Osteoblast (primary cell): ENCODE measurements at regions not wholly inside any gene's neighbourhood (a gene's known extent, or its start where the extent isn't known, plus 50 kb on each side); places are given as distances from the start of the nearest gene placed in this dataset.

Source experiments
- DNase-seq: peaks from one replicate; pipeline ENCODE4 v3.0.0; 2011; ENCODE audit warnings: low spot score, mixed read lengths; ENCODE audit not compliant: insufficient read length; ENCODE audit errors: missing footprints
- H2AFZ ChIP-seq: 2 replicates; pipeline ENCODE4 v1.6.0; 2011; ENCODE audit warnings: mild to moderate bottlenecking, low read length
- H3K27ac ChIP-seq: 2 replicates; pipeline ENCODE4 v1.5.1; 2011; ENCODE audit warnings: mild to moderate bottlenecking, low read depth, low read length, moderate library complexity
- H3K27me3 ChIP-seq: 2 replicates; pipeline ENCODE4 v1.6.0; 2012; ENCODE audit warnings: mild to moderate bottlenecking, control low read depth, inconsistent platforms, low read length, moderate library complexity; ENCODE audit not compliant: insufficient read depth
- H3K36me3 ChIP-seq: 2 replicates; pipeline ENCODE4 v1.5.1; 2011; ENCODE audit warnings: mild to moderate bottlenecking, low read length, control low read depth, moderate library complexity; ENCODE audit not compliant: insufficient read depth
- H3K4me1 ChIP-seq: 2 replicates; pipeline ENCODE4 v1.5.1; 2011; ENCODE audit warnings: mild to moderate bottlenecking, low read length, control low read depth, moderate library complexity; ENCODE audit not compliant: insufficient read depth
- H3K4me2 ChIP-seq: 2 replicates; pipeline ENCODE4 v1.6.0; 2011; ENCODE audit warnings: mild to moderate bottlenecking, low read length; ENCODE audit not compliant: insufficient read depth
- H3K4me3 ChIP-seq: fragments of 200-600 bp; sonication (generic); 3 replicates; pipeline ENCODE4 v1.5.1; 2012; ENCODE audit warnings: mild to moderate bottlenecking, low read length, inconsistent platforms; ENCODE audit not compliant: insufficient read depth
- H3K79me2 ChIP-seq: 2 replicates; pipeline ENCODE4 v1.6.0; 2012; ENCODE audit warnings: mild to moderate bottlenecking, low read length, control low read depth, inconsistent platforms; ENCODE audit not compliant: insufficient read depth
- H3K9me3 ChIP-seq: 2 replicates; pipeline ENCODE4 v1.5.1; 2011; ENCODE audit warnings: low read depth, low read length, control low read depth
- H4K20me1 ChIP-seq: 2 replicates; pipeline ENCODE4 v1.6.0; 2012; ENCODE audit warnings: mild to moderate bottlenecking, low read length, control low read depth; ENCODE audit not compliant: insufficient read depth
- CTCF ChIP-seq: IDR thresholded peaks from 2 replicates; pipeline ENCODE4 v1.5.1; 2011; ENCODE audit warnings: mild to moderate bottlenecking, low read depth, low read length, moderate library complexity; ENCODE audit errors: extremely low read depth

DNA sequence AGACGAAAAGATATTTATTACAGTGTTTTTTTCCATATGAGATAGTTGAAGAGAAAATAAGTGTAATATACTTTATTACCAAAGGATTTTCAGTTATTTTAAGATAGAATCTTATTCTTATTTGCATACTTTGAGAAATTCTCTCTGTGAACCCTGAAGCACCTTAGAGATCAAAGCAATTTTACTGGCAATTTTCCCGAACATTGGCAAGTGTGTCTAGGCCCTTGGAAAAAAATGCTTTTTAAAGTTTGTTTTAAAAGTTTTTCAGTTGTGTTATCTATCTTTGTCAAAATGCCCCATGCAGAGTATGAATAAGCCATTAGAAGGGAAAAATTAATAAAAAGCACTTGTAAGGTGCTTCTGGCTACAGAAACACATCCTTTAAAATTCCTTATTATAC lies 276.8 kb upstream of the HSF2 start:
- Histone ChIP-seq H3K79me2 (no peaks in the 10 kb centered on the region), H3K4me1 (no peaks in the 10 kb centered on the region)

GRCh38 chr6:122124908-122125307 lies 274.5 kb upstream of the HSF2 start:
- no peak for TF ChIP-seq CTCF
- Histone ChIP-seq H3K79me2 (no peaks in the 10 kb centered on the region), H3K4me3 (no peak overlapping the region), H4K20me1 (no peaks in the 10 kb centered on the region), H3K4me1 (no peaks in the 10 kb centered on the region), H3K4me2 (no peak overlapping the region), H3K9me3 (no peaks in the 10 kb centered on the region), H2AFZ (no peak overlapping the region), H3K27me3 (no peaks in the 10 kb centered on the region), H3K27ac (no peak overlapping the region), H3K36me3 (no peaks in the 10 kb centered on the region)
- DNase-seq, result no peak

More for the DNA sequence above, 276.8 kb upstream of the HSF2 start:
- H2AFZ ChIP-seq, result no peak overlapping the region
- no peak for DNase-seq
- no peaks in the 10 kb centered on the region for H3K27me3 ChIP-seq
- no peaks in the 10 kb centered on the region for H4K20me1 ChIP-seq
- H3K4me2 ChIP-seq, result no peak overlapping the region
- no peaks in the 10 kb centered on the region for H3K36me3 ChIP-seq
- no peaks in the 10 kb centered on the region for H3K9me3 ChIP-seq
- H3K4me3 ChIP-seq, result no peak overlapping the region
- no peak for TF ChIP-seq CTCF
- H3K27ac ChIP-seq, result no peak overlapping the region

- no peak for DNase-seq
- no peak for TF ChIP-seq CTCF
- H3K4me2 ChIP-seq, result no peak overlapping the region
- no peak overlapping the region for H3K27ac ChIP-seq
- no peaks in the 10 kb centered on the region for H3K36me3 ChIP-seq
- H4K20me1 ChIP-seq, result no peaks in the 10 kb centered on the region
- H3K79me2 ChIP-seq, result no peaks in the 10 kb centered on the region
- no peak overlapping the region for H2AFZ ChIP-seq
- H3K4me1 ChIP-seq, result no peaks in the 10 kb centered on the region
- H3K27me3 ChIP-seq, result no peaks in the 10 kb centered on the region
- H3K4me3 ChIP-seq, result no peak overlapping the region
- no peaks in the 10 kb centered on the region for H3K9me3 ChIP-seq
Measured at GRCh38 chr6:122126894-122127293, 272.6 kb upstream of the HSF2 start.

DNA sequence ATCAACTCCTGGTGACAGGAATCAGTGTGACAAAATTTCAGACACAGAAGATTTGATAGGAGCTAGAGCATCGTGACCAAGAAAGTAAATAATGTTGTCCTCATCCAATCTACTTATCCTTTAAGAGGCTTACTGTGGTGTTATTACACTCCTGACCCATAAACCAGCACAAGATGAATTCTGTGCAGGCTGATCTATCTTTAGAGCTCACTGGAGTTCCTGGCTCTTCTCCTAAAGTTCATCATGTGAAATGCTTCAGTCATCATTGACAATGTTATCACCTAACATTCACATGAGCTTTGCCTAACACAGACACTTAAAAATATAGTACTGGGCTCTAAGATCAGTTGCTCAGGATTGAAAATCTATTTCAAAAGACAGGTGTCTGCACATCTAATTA lies 271.0 kb upstream of the HSF2 start:
- DNase-seq, result no peak
- Histone ChIP-seq H4K20me1 (no peaks in the 10 kb centered on the region), H3K36me3 (no peaks in the 10 kb centered on the region), H3K27ac (no peak overlapping the region), H3K4me2 (no peak overlapping the region), H3K79me2 (no peaks in the 10 kb centered on the region), H3K4me1 (no peaks in the 10 kb centered on the region), H3K9me3 (no peaks in the 10 kb centered on the region), H3K4me3 (no peak overlapping the region), H3K27me3 (no peaks in the 10 kb centered on the region), H2AFZ (no peak overlapping the region)
- no peak for TF ChIP-seq CTCF
